ENCODE measurements at regions not wholly inside any gene's neighbourhood (a gene's known extent, or its start where the extent isn't known, plus 50 kb on each side); places are given as distances from the start of the nearest gene placed in this dataset.

GRCh38 chr2:2692599-2693389, 361.7 kb upstream of the MYT1L start:
- ChIA-PET CTCF (ENCODE audit: partially characterized antibody) (no interaction called here), POLR2A (ENCODE audit: partially characterized antibody) (no interaction called here)
- Histone ChIP-seq H3K23me2 (ENCODE audit: low read depth, low read length) (peaks cover 1% of the 10 kb centered on the region; the same call in 1 of the 2 replicates), H3K4me3 (ENCODE audit: extremely low read depth in 1 of 4, insufficient read depth in 2 of 4, low read depth in 3 of 4, low read length in 4 of 4) (no peak overlapping the region), H2BK20ac (ENCODE audit: low read length) (no peak overlapping the region), H2BK120ac (replicated peaks; ENCODE audit: low read depth, low read length) (no peak overlapping the region), H3K23ac (ENCODE audit: insufficient read length) (no peak overlapping the region), H3K27me3 (replicated peaks in 1 of 4; ENCODE audit: control insufficient read depth in 3 of 4, extremely low read depth in 1 of 4, insufficient read depth in 3 of 4, low read length in 3 of 4) (no peaks in the 10 kb centered on the region; a peak in 1 of 7 replicates), H3K36me3 (ENCODE audit: control insufficient read depth in 2 of 4, insufficient read depth in 4 of 4, low read length in 3 of 4) (no peaks in the 10 kb centered on the region), H4K5ac (ENCODE audit: insufficient read length, low read depth, low read length) (no peak overlapping the region), H2BK5ac (ENCODE audit: low read depth, low read length) (no peak overlapping the region), H3K79me2 (ENCODE audit: control insufficient read depth in 1 of 2, insufficient read depth in 2 of 2, low read length in 2 of 2) (no peaks in the 10 kb centered on the region), H3K4me2 (ENCODE audit: insufficient read depth in 1 of 2, low read depth in 2 of 2, low read length in 2 of 2) (no peak overlapping the region), H3K79me1 (ENCODE audit: low read depth, low read length) (no peaks in the 10 kb centered on the region), H3K27ac (ENCODE audit: low read depth, low read length) (no peak overlapping the region), H3K4ac (replicated peaks; ENCODE audit: insufficient read length, low read depth, low read length) (no peak overlapping the region), H3K4me1 (replicated peaks in 1 of 4; ENCODE audit: control insufficient read depth in 3 of 4, insufficient read depth in 4 of 4, low read length in 3 of 4) (0 out of 7 replicates have a peak, but pooled peaks cover 0 to 2% (median 0%) of the 10 kb centered on the region in 4 experiments), H2AK5ac (ENCODE audit: low read depth, low read length) (no peak overlapping the region), H2BK15ac (ENCODE audit: low read length) (no peak overlapping the region), H3K18ac (ENCODE audit: extremely low read depth, low read length) (no peak overlapping the region), H3K9me3 (ENCODE audit: insufficient read depth in 2 of 2, low read depth in 1 of 2, low read length in 1 of 2) (no peaks in the 10 kb centered on the region), H2BK12ac (ENCODE audit: low read depth, low read length) (no peak overlapping the region), H4K20me1 (replicated peaks in 1 of 2; ENCODE audit: control insufficient read depth in 1 of 2, insufficient read depth in 2 of 2, low read length in 2 of 2) (no peaks in the 10 kb centered on the region), H3K56ac (replicated peaks; ENCODE audit: insufficient read length, low read depth, low read length) (no peak overlapping the region), H4K8ac (ENCODE audit: extremely low read depth, insufficient read depth, low read length) (no peak overlapping the region), H4K91ac (replicated peaks; ENCODE audit: insufficient read length, low read length) (no peak overlapping the region), H3K14ac (ENCODE audit: insufficient read length) (no peak overlapping the region), H3K9ac (replicated peaks in 1 of 4; ENCODE audit: extremely low read depth in 1 of 4, low read depth in 3 of 4, low read length in 3 of 4) (no peak overlapping the region), H2AFZ (ENCODE audit: low read length) (no peak overlapping the region)
- DNase-seq (ENCODE audit: low read depth in 1 of 2, low spot score in 2 of 2) (no peak), FAIRE-seq (no peak)
- 94% methylated on average over 21 of the region's 21 CpGs; no CpG with 5 or more reads in 1 of the 2 experiments for WGBS, 2 experiments (ENCODE audit: extremely low coverage in 1 of 2, insufficient coverage in 1 of 2, insufficient read length in 1 of 2, insufficient replicate concordance in 2 of 2, low coverage in 1 of 2, low lambda C conversion rate in 2 of 2, missing lambda C conversion rate in 1 of 2)
- no peak for TF ChIP-seq SRF (IDR thresholded peaks at IDR 0.05; ENCODE audit: low read depth, low read length)
- TF ChIP-seq SIX5 (IDR thresholded peaks at IDR 0.05; ENCODE audit: low read depth, low read length), result no peak
- no peak for TF ChIP-seq CEBPB (IDR thresholded peaks at IDR 0.05; ENCODE audit: low read depth, low read length)
- no peak for TF ChIP-seq HDAC2 (IDR thresholded peaks at IDR 0.05; ENCODE audit: borderline replicate concordance in 1 of 2, low read depth in 2 of 2, low read length in 2 of 2)
- TF ChIP-seq RAD21 (IDR thresholded peaks at IDR 0.05 in 1 of 2, conservative IDR thresholded peaks at IDR 0.05 in 1 of 2; ENCODE audit: low read depth in 2 of 2, low read length in 2 of 2), result no peak
- TF ChIP-seq ATF2 (IDR thresholded peaks at IDR 0.05; ENCODE audit: low read length), result no peak
- no peak for TF ChIP-seq ZNF274 (IDR thresholded peaks at IDR 0.05; ENCODE audit: borderline replicate concordance, extremely low read depth, low read length)
- TF ChIP-seq YY1 (IDR thresholded peaks at IDR 0.05; ENCODE audit: low read depth, low read length), result no peak
- no peak for TF ChIP-seq RBBP5 (IDR thresholded peaks at IDR 0.05; ENCODE audit: borderline replicate concordance, low read depth, low read length)

Measured in H1 (cell line).